HG03342 (cell line): ENCODE measurements at regions not wholly inside any gene's neighbourhood (a gene's known extent, or its start where the extent isn't known, plus 50 kb on each side); places are given as distances from the start of the nearest gene placed in this dataset.
A peak's percentile ranks its signal among the peaks of the same experiment; 100 is the strongest.
"Not testable (repeated sequence)": the region's sequence is repeated elsewhere in the genome, so short reads cannot be mapped to it uniquely, and the experiment has no call there.

ENCODE experiments used
- ATAC-seq: cut with Tn5 transposase; IDR thresholded peaks from one replicate; pipeline ENCODE4 v1.9.1; 2021; ENCODE audit warnings: mild to moderate bottlenecking, moderate library complexity; ENCODE audit not compliant: unreplicated experiment

GRCh38 chr2:36238106-36238505, 117.5 kb upstream of the CRIM1 start:
- no peak for ATAC-seq

- ATAC-seq: no peak
Observed at GRCh38 chr2:36235882-36236281, 119.7 kb upstream of the CRIM1 start.

- ATAC-seq: no peak
Observed at GRCh38 chr2:36235426-36235825, 120.2 kb upstream of the CRIM1 start.

- ATAC-seq: no peak
Observed at GRCh38 chr2:36223259-36223658, 132.3 kb upstream of the CRIM1 start.

GRCh38 chr2:36222485-36222884, 133.1 kb upstream of the CRIM1 start:
- ATAC-seq: no peak

- ATAC-seq: no peak
Observed at GRCh38 chr2:36214691-36215090, 140.9 kb upstream of the CRIM1 start.

GRCh38 chr2:36203366-36203765, 152.2 kb upstream of the CRIM1 start:
- no peak for ATAC-seq

GRCh38 chr2:36197181-36197971, 158.2 kb upstream of the CRIM1 start:
- ATAC-seq: no peak

- ATAC-seq: no peak
Observed at GRCh38 chr2:36193680-36194079, 161.9 kb upstream of the CRIM1 start.

- no peak for ATAC-seq
Observed at GRCh38 chr2:36192983-36193382, 162.6 kb upstream of the CRIM1 start.

- no peak for ATAC-seq
Observed at GRCh38 chr2:36190097-36190496, 165.5 kb upstream of the CRIM1 start.

- no peak for ATAC-seq
Observed at GRCh38 chr2:36185624-36186023, 170.0 kb upstream of the CRIM1 start.

GRCh38 chr2:36184848-36185247, 170.7 kb upstream of the CRIM1 start:
- no peak for ATAC-seq

GRCh38 chr2:36180789-36181482, 174.6 kb upstream of the CRIM1 start:
- not testable (repeated sequence) for ATAC-seq

GRCh38 chr2:36180293-36180692, 175.3 kb upstream of the CRIM1 start:
- not testable (repeated sequence) for ATAC-seq

- ATAC-seq: not testable (repeated sequence)
Observed at GRCh38 chr2:36179668-36180269, 175.8 kb upstream of the CRIM1 start.

GRCh38 chr2:36178384-36178783, 177.2 kb upstream of the CRIM1 start:
- ATAC-seq: no peak

- ATAC-seq: no peak
Observed at GRCh38 chr2:36177282-36177681, 178.3 kb upstream of the CRIM1 start.

GRCh38 chr2:36174920-36175319, 180.7 kb upstream of the CRIM1 start:
- no peak for ATAC-seq

- ATAC-seq: no peak
Observed at GRCh38 chr2:36173760-36174404, 181.7 kb upstream of the CRIM1 start.

GRCh38 chr2:36172824-36173223, 182.8 kb upstream of the CRIM1 start:
- peak; percentile 42 for ATAC-seq
